ENCODE measurements at regions not wholly inside any gene's neighbourhood (a gene's known extent, or its start where the extent isn't known, plus 50 kb on each side); places are given as distances from the start of the nearest gene placed in this dataset.
"Not testable (repeated sequence)": the region's sequence is repeated elsewhere in the genome, so short reads cannot be mapped to it uniquely, and the experiment has no call there.

DNA sequence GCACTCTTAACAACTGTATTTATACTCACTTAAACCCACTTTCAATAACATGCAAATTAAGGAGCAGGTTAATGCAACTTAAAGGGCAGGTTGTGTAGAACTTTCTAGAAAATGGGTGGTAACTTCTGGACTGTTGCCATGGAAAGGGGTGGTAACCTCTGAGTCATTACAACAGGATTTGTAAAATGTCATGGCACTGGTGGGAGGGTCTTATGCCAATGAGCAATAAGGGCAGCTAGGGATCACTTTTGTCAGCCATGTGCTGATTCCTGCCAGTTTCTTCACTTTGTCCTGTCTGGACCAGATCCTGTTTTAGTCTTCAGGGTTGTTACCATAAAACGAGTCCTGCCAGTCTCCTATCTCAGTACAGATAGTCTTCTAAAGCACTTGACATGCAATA is 560.5 kb upstream of the PTCHD4 start:
- no peaks in the 10 kb centered on the region for H3K4me1 ChIP-seq (ENCODE audit: control extremely low read depth in 1 of 4, control insufficient read depth in 4 of 4, insufficient read depth in 4 of 4, low read length in 3 of 4)
- no CpG with 5 or more reads among the region's 1 CpG for whole genome bisulfite sequencing (ENCODE audit: insufficient coverage)
- H3K27me3 ChIP-seq (replicated peaks in 2 of 5; ENCODE audit: control insufficient read depth in 4 of 5, insufficient read depth in 5 of 5, low read length in 4 of 5): no peaks in the 10 kb centered on the region
- no peaks in the 10 kb centered on the region for H3K36me3 ChIP-seq (ENCODE audit: control insufficient read depth in 4 of 4, insufficient read depth in 4 of 4, low read length in 3 of 4)
- no peak overlapping the region for H3K27ac ChIP-seq (ENCODE audit: insufficient read depth in 1 of 2, low read depth in 1 of 2, low read length in 2 of 2, poor library complexity in 1 of 2, severe bottlenecking in 2 of 2)
- peaks cover 0 to 3% (median 0%) of the 10 kb centered on the region in 5 experiments for H3K9me3 ChIP-seq (ENCODE audit: control extremely low read depth in 1 of 5, control insufficient read depth in 4 of 5, insufficient read depth in 2 of 5, low read depth in 1 of 5, low read length in 4 of 5)
- CTCF ChIA-PET: no interaction called here
- POLR2A ChIA-PET: no interaction called here
- DNase-seq: no peak
- no peak overlapping the region for H3K4me3 ChIP-seq (ENCODE audit: control insufficient read depth in 1 of 7, extremely low read depth in 1 of 7, insufficient read depth in 4 of 7, low read depth in 2 of 7, low read length in 6 of 7)

DNA sequence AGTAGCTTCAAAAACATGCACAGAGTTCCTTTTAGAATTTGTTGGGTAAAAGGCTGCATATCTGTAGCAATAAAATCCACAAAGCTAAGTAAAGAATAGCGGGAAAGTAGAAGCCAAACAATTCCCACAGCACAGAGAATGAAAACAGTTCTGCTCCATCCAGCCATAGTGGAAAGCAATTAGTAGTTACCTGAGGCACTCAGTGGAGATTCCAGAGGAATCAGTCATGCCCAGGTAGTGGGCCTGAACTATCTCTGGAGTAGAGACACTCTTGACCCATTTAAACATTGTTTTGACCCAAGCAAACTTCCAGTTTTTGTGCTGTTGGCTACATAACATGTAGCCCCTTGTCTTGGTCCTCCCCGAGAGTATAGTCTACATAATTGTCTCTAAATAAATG is 559.5 kb upstream of the PTCHD4 start:
- ChIA-PET CTCF (no interaction called here), POLR2A (no interaction called here)
- Histone ChIP-seq H3K9me3 (ENCODE audit: control extremely low read depth in 1 of 5, control insufficient read depth in 4 of 5, insufficient read depth in 2 of 5, low read depth in 1 of 5, low read length in 4 of 5) (peaks cover 0 to 3% (median 0%) of the 10 kb centered on the region in 5 experiments), H3K4me1 (ENCODE audit: control extremely low read depth in 1 of 4, control insufficient read depth in 4 of 4, insufficient read depth in 4 of 4, low read length in 3 of 4) (no peaks in the 10 kb centered on the region), H3K27me3 (replicated peaks in 2 of 5; ENCODE audit: control insufficient read depth in 4 of 5, insufficient read depth in 5 of 5, low read length in 4 of 5) (no peaks in the 10 kb centered on the region), H3K4me3 (ENCODE audit: control insufficient read depth in 1 of 7, extremely low read depth in 1 of 7, insufficient read depth in 4 of 7, low read depth in 2 of 7, low read length in 6 of 7) (no peak overlapping the region), H3K36me3 (ENCODE audit: control insufficient read depth in 4 of 4, insufficient read depth in 4 of 4, low read length in 3 of 4) (no peaks in the 10 kb centered on the region), H3K27ac (ENCODE audit: insufficient read depth in 1 of 2, low read depth in 1 of 2, low read length in 2 of 2, poor library complexity in 1 of 2, severe bottlenecking in 2 of 2) (no peak overlapping the region)
- WGBS (ENCODE audit: insufficient coverage): no CpG with 5 or more reads among the region's 2 CpGs
- no peak for DNase-seq

DNA sequence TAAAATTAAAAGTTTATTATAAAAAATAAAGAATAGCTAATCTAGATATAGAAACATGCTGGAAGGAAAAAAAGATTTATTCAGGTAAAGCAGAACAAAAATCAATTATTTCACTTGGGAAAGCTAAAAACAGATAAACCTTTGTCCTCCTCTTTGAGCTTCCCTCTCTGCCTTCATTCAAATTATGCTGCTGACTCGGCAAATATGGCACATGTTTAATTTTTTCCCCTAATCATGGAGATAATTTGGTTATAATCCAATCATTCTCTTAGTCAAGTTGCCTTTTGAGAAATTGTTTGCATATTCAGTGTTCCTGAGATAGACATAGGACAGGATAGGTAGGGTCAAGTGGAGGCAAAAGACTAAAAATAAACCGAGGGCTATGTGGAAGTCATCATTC is 556.8 kb upstream of the PTCHD4 start:
- Histone ChIP-seq H3K9me3 (ENCODE audit: control extremely low read depth in 1 of 5, control insufficient read depth in 4 of 5, insufficient read depth in 2 of 5, low read depth in 1 of 5, low read length in 4 of 5) (peaks cover 0 to 3% (median 0%) of the 10 kb centered on the region in 5 experiments), H3K4me1 (ENCODE audit: control extremely low read depth in 1 of 4, control insufficient read depth in 4 of 4, insufficient read depth in 4 of 4, low read length in 3 of 4) (no peaks in the 10 kb centered on the region), H3K36me3 (ENCODE audit: control insufficient read depth in 4 of 4, insufficient read depth in 4 of 4, low read length in 3 of 4) (no peaks in the 10 kb centered on the region), H3K4me3 (ENCODE audit: control insufficient read depth in 1 of 7, extremely low read depth in 1 of 7, insufficient read depth in 4 of 7, low read depth in 2 of 7, low read length in 6 of 7) (no peak overlapping the region), H3K27ac (ENCODE audit: insufficient read depth in 1 of 2, low read depth in 1 of 2, low read length in 2 of 2, poor library complexity in 1 of 2, severe bottlenecking in 2 of 2) (no peak overlapping the region), H3K27me3 (replicated peaks in 2 of 5; ENCODE audit: control insufficient read depth in 4 of 5, insufficient read depth in 5 of 5, low read length in 4 of 5) (no peaks in the 10 kb centered on the region)
- CTCF ChIA-PET: no interaction called here
- no peak for DNase-seq
- WGBS (ENCODE audit: insufficient coverage): no CpG with 5 or more reads among the region's 2 CpGs
- POLR2A ChIA-PET: no interaction called here

DNA sequence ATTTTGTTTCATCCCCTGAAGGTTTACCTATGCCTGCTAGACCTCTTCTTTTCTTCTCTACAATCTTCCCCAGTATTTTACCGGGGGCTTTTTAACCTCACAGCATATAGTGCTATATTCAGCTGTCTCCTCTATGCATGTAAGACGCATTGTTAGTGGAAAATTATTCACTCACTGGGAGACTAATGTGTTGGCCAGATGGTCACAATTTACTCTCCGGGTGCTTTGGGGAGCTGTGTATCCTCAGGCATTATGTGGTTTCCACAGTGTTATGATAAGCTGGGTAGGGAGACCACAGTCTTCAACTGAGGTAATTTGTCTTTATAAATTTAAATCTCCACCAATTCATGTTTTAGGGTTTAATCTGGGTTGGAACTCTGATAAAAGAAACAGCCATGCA is 553.8 kb upstream of the PTCHD4 start:
- Histone ChIP-seq H3K4me1 (ENCODE audit: control extremely low read depth in 1 of 4, control insufficient read depth in 4 of 4, insufficient read depth in 4 of 4, low read length in 3 of 4) (no peaks in the 10 kb centered on the region), H3K27ac (ENCODE audit: insufficient read depth in 1 of 2, low read depth in 1 of 2, low read length in 2 of 2, poor library complexity in 1 of 2, severe bottlenecking in 2 of 2) (no peak overlapping the region), H3K4me3 (ENCODE audit: control insufficient read depth in 1 of 7, extremely low read depth in 1 of 7, insufficient read depth in 4 of 7, low read depth in 2 of 7, low read length in 6 of 7) (no peak overlapping the region), H3K9me3 (ENCODE audit: control extremely low read depth in 1 of 5, control insufficient read depth in 4 of 5, insufficient read depth in 2 of 5, low read depth in 1 of 5, low read length in 4 of 5) (no peaks in the 10 kb centered on the region), H3K27me3 (replicated peaks in 2 of 5; ENCODE audit: control insufficient read depth in 4 of 5, insufficient read depth in 5 of 5, low read length in 4 of 5) (no peaks in the 10 kb centered on the region), H3K36me3 (ENCODE audit: control insufficient read depth in 4 of 4, insufficient read depth in 4 of 4, low read length in 3 of 4) (no peaks in the 10 kb centered on the region)
- no CpG with 5 or more reads among the region's 3 CpGs for whole genome bisulfite sequencing (ENCODE audit: insufficient coverage)
- DNase-seq: no peak
- ChIA-PET CTCF (no interaction called here), POLR2A (no interaction called here)

DNA sequence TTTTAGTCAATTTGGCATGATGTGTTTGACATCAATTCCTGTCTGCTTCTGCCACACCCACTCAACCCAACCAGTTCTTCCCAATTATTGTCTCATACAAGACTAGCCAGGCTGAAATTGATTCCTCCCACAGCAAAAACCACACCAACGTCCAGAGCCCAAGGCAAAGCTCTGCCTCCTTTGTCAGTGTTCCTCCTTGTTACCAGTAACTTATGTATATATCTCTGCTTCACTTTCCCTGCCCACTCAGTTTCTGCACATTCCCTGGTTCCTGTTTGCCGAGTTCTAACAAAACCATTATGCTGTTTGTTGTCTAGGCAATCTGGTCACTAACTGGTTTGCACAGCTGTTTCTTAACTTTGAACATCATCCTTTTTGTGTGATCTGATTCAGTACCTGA is 547.9 kb upstream of the PTCHD4 start:
- H3K9me3 ChIP-seq (ENCODE audit: control extremely low read depth in 1 of 5, control insufficient read depth in 4 of 5, insufficient read depth in 2 of 5, low read depth in 1 of 5, low read length in 4 of 5): no peaks in the 10 kb centered on the region
- CTCF ChIA-PET: no interaction called here
- no peaks in the 10 kb centered on the region for H3K4me1 ChIP-seq (ENCODE audit: control extremely low read depth in 1 of 4, control insufficient read depth in 4 of 4, insufficient read depth in 4 of 4, low read length in 3 of 4)
- H3K27ac ChIP-seq (ENCODE audit: insufficient read depth in 1 of 2, low read depth in 1 of 2, low read length in 2 of 2, poor library complexity in 1 of 2, severe bottlenecking in 2 of 2): no peak overlapping the region
- no peak overlapping the region for H3K4me3 ChIP-seq (ENCODE audit: control insufficient read depth in 1 of 7, extremely low read depth in 1 of 7, insufficient read depth in 4 of 7, low read depth in 2 of 7, low read length in 6 of 7)
- H3K36me3 ChIP-seq (ENCODE audit: control insufficient read depth in 4 of 4, insufficient read depth in 4 of 4, low read length in 3 of 4): no peaks in the 10 kb centered on the region
- H3K27me3 ChIP-seq (replicated peaks in 2 of 5; ENCODE audit: control insufficient read depth in 4 of 5, insufficient read depth in 5 of 5, low read length in 4 of 5): no peaks in the 10 kb centered on the region
- no peak for DNase-seq
- WGBS (ENCODE audit: insufficient coverage): 89% methylated on average over 1 of the region's 2 CpGs
- POLR2A ChIA-PET: no interaction called here

DNA sequence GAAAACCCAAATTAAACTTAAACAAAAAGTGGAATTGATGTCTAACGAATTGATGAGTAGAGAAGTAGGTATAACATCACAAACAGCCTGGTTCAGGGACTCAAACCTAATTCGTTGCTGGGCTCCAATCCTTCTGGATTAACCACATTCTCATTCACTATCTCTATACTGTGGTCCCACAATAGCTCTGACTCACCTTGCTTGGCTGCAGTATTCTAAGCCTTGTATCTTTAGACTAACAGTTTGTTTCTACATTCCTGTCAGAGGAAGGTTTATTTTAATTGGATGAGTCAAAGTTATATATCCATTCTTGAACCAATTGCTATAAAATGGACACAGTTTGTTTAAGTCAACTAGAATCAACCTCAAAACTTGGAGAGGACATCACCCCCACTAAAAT is 530.5 kb upstream of the PTCHD4 start:
- H3K27ac ChIP-seq (ENCODE audit: insufficient read depth in 1 of 2, low read depth in 1 of 2, low read length in 2 of 2, poor library complexity in 1 of 2, severe bottlenecking in 2 of 2): no peak overlapping the region
- CTCF ChIA-PET: no interaction called here
- WGBS (ENCODE audit: insufficient coverage): no CpG with 5 or more reads among the region's 2 CpGs
- no peaks in the 10 kb centered on the region for H3K27me3 ChIP-seq (replicated peaks in 2 of 5; ENCODE audit: control insufficient read depth in 4 of 5, insufficient read depth in 5 of 5, low read length in 4 of 5)
- H3K36me3 ChIP-seq (ENCODE audit: control insufficient read depth in 4 of 4, insufficient read depth in 4 of 4, low read length in 3 of 4): no peaks in the 10 kb centered on the region
- POLR2A ChIA-PET: no interaction called here
- no peak for DNase-seq
- H3K4me1 ChIP-seq (ENCODE audit: control extremely low read depth in 1 of 4, control insufficient read depth in 4 of 4, insufficient read depth in 4 of 4, low read length in 3 of 4): no peaks in the 10 kb centered on the region
- peaks cover 0 to 6% (median 0%) of the 10 kb centered on the region in 5 experiments for H3K9me3 ChIP-seq (ENCODE audit: control extremely low read depth in 1 of 5, control insufficient read depth in 4 of 5, insufficient read depth in 2 of 5, low read depth in 1 of 5, low read length in 4 of 5)
- H3K4me3 ChIP-seq (ENCODE audit: control insufficient read depth in 1 of 7, extremely low read depth in 1 of 7, insufficient read depth in 4 of 7, low read depth in 2 of 7, low read length in 6 of 7): no peak overlapping the region

DNA sequence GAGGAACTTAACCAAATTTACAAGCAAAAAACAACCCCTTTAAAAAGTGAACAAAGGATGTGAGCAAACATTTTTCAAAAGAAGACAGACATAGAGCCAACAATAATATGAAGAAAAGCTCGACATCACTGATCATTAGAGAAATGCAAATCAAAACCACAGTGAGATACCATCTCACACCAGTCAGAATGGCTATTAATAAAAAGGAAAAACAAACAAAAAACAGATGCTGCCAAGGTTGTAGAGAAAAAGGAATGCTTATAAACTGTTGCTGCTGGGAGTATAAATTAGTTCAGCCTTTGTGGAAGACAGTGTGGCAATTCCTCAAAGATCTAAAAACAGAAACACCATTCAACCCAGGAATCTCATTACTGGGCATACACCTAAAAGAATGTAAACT is 527.8 kb upstream of the PTCHD4 start:
- DNase-seq; POLR2A ChIA-PET; H3K27ac ChIP-seq (ENCODE audit: insufficient read depth in 1 of 2, low read depth in 1 of 2, low read length in 2 of 2, poor library complexity in 1 of 2, severe bottlenecking in 2 of 2); H3K9me3 ChIP-seq (ENCODE audit: control extremely low read depth in 1 of 5, control insufficient read depth in 4 of 5, insufficient read depth in 2 of 5, low read depth in 1 of 5, low read length in 4 of 5); H3K4me3 ChIP-seq (ENCODE audit: control insufficient read depth in 1 of 7, extremely low read depth in 1 of 7, insufficient read depth in 4 of 7, low read depth in 2 of 7, low read length in 6 of 7); H3K4me1 ChIP-seq (ENCODE audit: control extremely low read depth in 1 of 4, control insufficient read depth in 4 of 4, insufficient read depth in 4 of 4, low read length in 3 of 4); H3K27me3 ChIP-seq (replicated peaks in 2 of 5; ENCODE audit: control insufficient read depth in 4 of 5, insufficient read depth in 5 of 5, low read length in 4 of 5); CTCF ChIA-PET; H3K36me3 ChIP-seq (ENCODE audit: control insufficient read depth in 4 of 4, insufficient read depth in 4 of 4, low read length in 3 of 4): not testable (repeated sequence)
- no CpG with 5 or more reads among the region's 1 CpG for WGBS (ENCODE audit: insufficient coverage)

DNA sequence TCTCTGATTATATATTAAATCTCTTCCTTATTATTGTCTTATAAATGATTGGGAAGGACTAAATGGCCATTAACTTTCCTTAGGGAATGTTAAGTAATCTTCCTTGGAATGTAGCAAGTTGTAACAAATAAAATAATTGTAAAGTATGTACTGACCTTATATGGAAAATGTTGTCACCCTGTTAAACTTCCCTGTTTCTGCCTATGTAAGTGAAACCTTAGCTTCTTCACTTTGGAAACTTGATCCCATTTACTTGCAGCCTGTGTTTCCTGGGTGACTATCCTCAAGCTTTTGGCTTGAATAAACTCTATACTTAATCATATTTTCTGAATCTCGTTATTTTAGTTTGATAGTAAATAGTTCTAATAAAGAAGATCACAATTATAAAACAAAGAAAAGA is 519.5 kb upstream of the PTCHD4 start:
- Histone ChIP-seq H3K4me3 (ENCODE audit: control insufficient read depth in 1 of 7, extremely low read depth in 1 of 7, insufficient read depth in 4 of 7, low read depth in 2 of 7, low read length in 6 of 7) (no peak overlapping the region), H3K4me1 (ENCODE audit: control extremely low read depth in 1 of 4, control insufficient read depth in 4 of 4, insufficient read depth in 4 of 4, low read length in 3 of 4) (no peaks in the 10 kb centered on the region), H3K27me3 (replicated peaks in 2 of 5; ENCODE audit: control insufficient read depth in 4 of 5, insufficient read depth in 5 of 5, low read length in 4 of 5) (no peaks in the 10 kb centered on the region), H3K36me3 (ENCODE audit: control insufficient read depth in 4 of 4, insufficient read depth in 4 of 4, low read length in 3 of 4) (no peaks in the 10 kb centered on the region), H3K27ac (ENCODE audit: insufficient read depth in 1 of 2, low read depth in 1 of 2, low read length in 2 of 2, poor library complexity in 1 of 2, severe bottlenecking in 2 of 2) (no peak overlapping the region), H3K9me3 (ENCODE audit: control extremely low read depth in 1 of 5, control insufficient read depth in 4 of 5, insufficient read depth in 2 of 5, low read depth in 1 of 5, low read length in 4 of 5) (no peaks in the 10 kb centered on the region)
- ChIA-PET CTCF (no interaction called here), POLR2A (no interaction called here)
- no CpG with 5 or more reads among the region's 1 CpG for WGBS (ENCODE audit: insufficient coverage)
- DNase-seq: no peak
